ENCODE measurements at regions not wholly inside any gene's neighbourhood (a gene's known extent, or its start where the extent isn't known, plus 50 kb on each side); places are given as distances from the start of the nearest gene placed in this dataset.

DNA sequence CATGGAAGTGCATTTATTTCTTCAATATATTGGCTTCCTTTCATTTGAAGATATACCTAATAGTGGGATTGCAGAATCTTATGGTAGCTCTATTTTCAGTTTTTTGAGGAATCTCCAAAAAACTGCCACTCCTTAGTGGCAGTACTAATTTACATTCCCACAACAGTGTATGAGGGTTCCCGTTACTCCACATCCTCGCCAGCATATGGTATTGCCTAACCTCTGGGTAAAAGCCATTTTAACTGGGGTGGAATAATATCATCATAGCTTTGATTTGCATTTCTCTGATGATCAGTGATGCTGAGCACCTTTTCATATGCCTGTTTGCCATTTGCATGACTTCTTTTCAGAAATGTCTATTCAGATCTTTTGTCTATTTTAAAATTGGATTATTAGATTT is 471.9 kb upstream of the UBE2E3 start:
- TF ChIP-seq POLR2AphosphoS5 (IDR thresholded peaks at IDR 0.05; ENCODE audit: low read depth, low read length), result no peak
- TF ChIP-seq POLR2A (IDR thresholded peaks at IDR 0.05; ENCODE audit: low read depth, low read length), result no peak
- TF ChIP-seq TAF1 (IDR thresholded peaks at IDR 0.05; ENCODE audit: low read depth, low read length), result no peak
- TF ChIP-seq SPI1 (IDR thresholded peaks at IDR 0.05; ENCODE audit: low read depth, low read length), result no peak
- no peak for TF ChIP-seq PAX5 (IDR thresholded peaks at IDR 0.05; ENCODE audit: insufficient read depth, low read length, severe bottlenecking)
- TF ChIP-seq POU2F2 (IDR thresholded peaks at IDR 0.05; ENCODE audit: low read depth, low read length), result no peak
